ENCODE measurements at regions not wholly inside any gene's neighbourhood (a gene's known extent, or its start where the extent isn't known, plus 50 kb on each side); places are given as distances from the start of the nearest gene placed in this dataset.

DNA sequence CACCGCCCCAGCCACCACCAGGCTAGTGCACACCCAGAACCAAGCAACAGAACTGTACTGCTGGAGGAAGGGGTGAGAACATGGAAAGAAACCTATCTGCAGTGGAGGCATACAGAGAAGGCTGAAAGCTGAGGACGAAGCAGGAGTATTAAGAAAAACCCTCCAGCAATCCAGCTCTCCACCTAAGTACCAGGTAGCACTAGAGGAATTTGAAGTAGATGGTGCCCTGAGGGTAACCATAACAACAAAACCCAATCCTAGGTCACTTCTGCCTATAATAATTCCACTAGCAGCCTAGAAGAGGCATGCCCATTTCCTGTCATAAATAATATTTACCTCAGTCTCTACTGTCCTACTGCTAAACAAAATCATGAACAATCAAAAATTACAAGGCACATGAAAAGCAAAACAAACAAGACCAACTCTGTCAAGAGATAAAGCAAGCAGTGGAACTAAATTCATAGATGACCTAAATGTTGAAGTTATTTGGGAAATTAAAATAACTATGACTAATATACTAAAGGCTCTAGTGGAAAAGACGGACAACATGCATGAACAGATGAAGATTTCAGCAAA, 51.1 kb downstream of the HYCC1 start:
- TF ChIP-seq, protein P1, sequence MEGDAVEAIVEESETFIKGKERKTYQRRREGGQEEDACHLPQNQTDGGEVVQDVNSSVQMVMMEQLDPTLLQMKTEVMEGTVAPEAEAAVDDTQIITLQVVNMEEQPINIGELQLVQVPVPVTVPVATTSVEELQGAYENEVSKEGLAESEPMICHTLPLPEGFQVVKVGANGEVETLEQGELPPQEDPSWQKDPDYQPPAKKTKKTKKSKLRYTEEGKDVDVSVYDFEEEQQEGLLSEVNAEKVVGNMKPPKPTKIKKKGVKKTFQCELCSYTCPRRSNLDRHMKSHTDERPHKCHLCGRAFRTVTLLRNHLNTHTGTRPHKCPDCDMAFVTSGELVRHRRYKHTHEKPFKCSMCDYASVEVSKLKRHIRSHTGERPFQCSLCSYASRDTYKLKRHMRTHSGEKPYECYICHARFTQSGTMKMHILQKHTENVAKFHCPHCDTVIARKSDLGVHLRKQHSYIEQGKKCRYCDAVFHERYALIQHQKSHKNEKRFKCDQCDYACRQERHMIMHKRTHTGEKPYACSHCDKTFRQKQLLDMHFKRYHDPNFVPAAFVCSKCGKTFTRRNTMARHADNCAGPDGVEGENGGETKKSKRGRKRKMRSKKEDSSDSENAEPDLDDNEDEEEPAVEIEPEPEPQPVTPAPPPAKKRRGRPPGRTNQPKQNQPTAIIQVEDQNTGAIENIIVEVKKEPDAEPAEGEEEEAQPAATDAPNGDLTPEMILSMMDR (IDR thresholded peaks at IDR 0.05; ENCODE audit: borderline replicate concordance, control extremely low read depth, extremely low read depth, insufficient read depth, missing control alignments) = no peak
- no peak for DNase-seq (ENCODE audit: low spot score)
- in situ Hi-C loops (cut with MboI; ENCODE audit: low sequenced_read_pairs, unreplicated experiment) = no loop called here

DNA sequence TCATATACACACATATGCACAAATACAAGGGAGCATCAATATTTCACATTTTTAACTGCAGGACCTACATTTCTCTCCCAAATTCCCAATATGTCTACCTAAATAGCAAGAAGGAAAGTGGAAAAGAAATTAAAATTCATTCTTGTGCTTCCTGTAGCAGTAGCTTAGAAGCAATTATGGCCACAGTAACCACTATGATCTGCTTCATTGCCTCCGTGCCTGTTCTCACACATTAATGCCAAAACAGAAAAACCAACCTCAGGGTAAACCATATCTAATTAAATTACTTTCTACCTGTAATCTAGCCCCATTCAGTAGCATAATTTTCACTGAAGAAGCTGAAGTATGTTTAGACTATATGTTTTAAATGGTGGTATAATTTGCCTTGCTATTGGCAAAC, 55.2 kb downstream of the HYCC1 start:
- no peak for DNase-seq (ENCODE audit: low spot score)

DNA sequence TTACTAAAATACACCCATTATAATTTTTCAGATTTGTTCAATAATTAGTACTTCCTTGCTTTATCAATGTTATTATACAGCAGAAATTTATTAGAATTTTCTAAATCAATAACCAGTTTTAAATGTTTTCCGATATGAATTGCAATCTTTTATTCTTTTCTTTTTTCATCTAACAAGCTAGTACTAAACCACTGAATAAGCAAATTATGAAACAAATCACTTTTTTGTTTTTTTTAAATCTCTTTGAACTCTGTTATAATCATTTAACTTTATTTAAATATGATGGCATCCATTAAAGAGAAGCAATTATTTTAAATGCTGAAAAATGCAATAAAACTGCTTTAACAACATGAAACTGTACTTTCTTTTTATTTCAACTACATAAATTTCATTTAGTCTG, 59.7 kb downstream of the HYCC1 start:
- TF ChIP-seq, protein P1 (IDR thresholded peaks at IDR 0.05; ENCODE audit: borderline replicate concordance, control extremely low read depth, extremely low read depth, insufficient read depth, missing control alignments) = no peak
- in situ Hi-C loops (cut with MboI; ENCODE audit: low sequenced_read_pairs, unreplicated experiment) = no loop called here
- no peak for DNase-seq (ENCODE audit: low spot score)

More for the DNA sequence above, 55.2 kb downstream of the HYCC1 start:
- TF ChIP-seq, protein P1 (IDR thresholded peaks at IDR 0.05; ENCODE audit: borderline replicate concordance, control extremely low read depth, extremely low read depth, insufficient read depth, missing control alignments) = no peak
- in situ Hi-C loops (cut with MboI; ENCODE audit: low sequenced_read_pairs, unreplicated experiment) = no loop called here

DNA sequence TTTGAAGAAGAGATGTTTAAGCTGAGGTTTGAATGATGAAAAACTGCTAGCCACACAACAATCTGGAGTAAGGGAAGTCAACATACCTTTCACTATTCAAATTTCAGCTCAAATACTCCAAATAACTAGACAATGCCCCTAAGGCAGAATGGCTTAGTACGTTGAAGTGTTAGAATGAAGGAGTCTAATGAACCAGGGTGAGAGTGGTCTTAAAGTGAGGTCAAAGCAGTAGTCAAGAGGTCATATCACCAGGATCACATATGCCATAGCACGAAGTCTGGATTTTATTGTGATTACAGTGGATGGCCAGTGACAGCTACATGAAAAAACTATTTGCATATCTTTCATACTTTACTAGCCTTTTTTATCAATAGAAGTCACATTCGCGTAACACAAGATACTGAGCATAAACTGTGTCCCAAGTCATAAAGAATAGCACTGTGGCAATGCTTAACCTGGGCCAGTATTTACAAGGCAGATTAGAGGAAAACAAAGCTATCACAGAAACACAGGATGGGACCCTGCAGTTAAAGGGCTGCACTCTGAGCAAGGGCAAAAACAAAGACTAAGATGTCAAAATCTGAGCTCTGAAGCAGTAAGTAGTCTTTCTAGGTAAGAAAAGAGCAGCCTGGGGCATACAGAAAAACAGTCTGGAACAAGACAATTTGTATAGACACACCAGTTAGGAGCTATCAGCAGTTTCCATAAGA, 61.5 kb downstream of the HYCC1 start:
- TF ChIP-seq, protein P1 (IDR thresholded peaks at IDR 0.05; ENCODE audit: borderline replicate concordance, control extremely low read depth, extremely low read depth, insufficient read depth, missing control alignments) = no peak
- in situ Hi-C loops (cut with MboI; ENCODE audit: low sequenced_read_pairs, unreplicated experiment) = no loop called here
- no peak for DNase-seq (ENCODE audit: low spot score)

DNA sequence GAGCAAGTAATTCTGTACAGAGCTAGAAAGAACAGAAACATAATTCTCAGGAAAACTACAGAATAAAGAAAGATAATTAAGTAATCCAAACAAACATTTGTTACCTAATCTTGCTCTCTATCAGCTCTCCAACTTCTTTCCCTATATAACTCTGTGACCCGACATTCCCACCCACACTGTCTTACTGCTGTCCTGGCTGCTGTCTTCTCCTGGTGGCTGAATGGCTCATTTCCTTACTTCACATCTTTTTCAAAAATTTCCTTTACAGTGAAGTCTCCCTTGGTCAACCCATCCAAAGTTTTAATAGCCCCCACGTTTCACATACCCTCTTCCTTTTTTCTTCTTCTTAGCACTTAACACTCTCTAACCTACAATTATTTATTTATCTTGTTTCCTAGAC, 64.0 kb downstream of the HYCC1 start:
- TF ChIP-seq, protein P1 (IDR thresholded peaks at IDR 0.05; ENCODE audit: borderline replicate concordance, control extremely low read depth, extremely low read depth, insufficient read depth, missing control alignments) = no peak
- DNase-seq (ENCODE audit: low spot score) = no peak
- in situ Hi-C loops (cut with MboI; ENCODE audit: low sequenced_read_pairs, unreplicated experiment) = no loop called here

DNA sequence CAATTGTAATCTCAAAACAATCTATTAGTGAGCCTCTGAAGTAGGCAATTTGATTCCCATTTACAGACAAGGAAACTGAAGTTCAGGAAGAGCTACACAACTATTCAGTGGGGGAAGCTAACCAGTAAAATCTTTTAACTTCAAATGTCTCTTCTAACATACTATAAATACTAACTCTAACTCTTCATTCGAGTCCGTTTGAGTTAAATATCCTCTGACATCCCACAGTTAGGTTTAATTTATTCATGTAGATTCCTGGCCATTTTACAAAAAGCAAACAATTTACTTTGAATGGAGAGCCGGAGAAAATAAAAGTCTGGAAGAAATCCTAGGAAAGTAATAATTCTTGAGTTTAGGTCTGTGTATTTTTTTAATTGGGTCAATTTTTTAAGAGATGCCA, 64.7 kb downstream of the HYCC1 start:
- DNase-seq (ENCODE audit: low spot score) = no peak
- TF ChIP-seq, protein P1 (IDR thresholded peaks at IDR 0.05; ENCODE audit: borderline replicate concordance, control extremely low read depth, extremely low read depth, insufficient read depth, missing control alignments) = no peak
- in situ Hi-C loops (cut with MboI; ENCODE audit: low sequenced_read_pairs, unreplicated experiment) = no loop called here

Data from GM13976 (cell line).